NCI-H2029 (cell line): ENCODE measurements at regions not wholly inside any gene's neighbourhood (a gene's known extent, or its start where the extent isn't known, plus 50 kb on each side); places are given as distances from the start of the nearest gene placed in this dataset.
"Not testable (repeated sequence)": the region's sequence is repeated elsewhere in the genome, so short reads cannot be mapped to it uniquely, and the experiment has no call there.

Experiments used
- DNase-seq: peaks from one replicate; lab custom pipeline; 2025; lab: John Stamatoyannopoulos, UW

GRCh38 chr3:147237991-147238390 lies 168.4 kb downstream of the ZIC4 start:
- no peak for DNase-seq

DNA sequence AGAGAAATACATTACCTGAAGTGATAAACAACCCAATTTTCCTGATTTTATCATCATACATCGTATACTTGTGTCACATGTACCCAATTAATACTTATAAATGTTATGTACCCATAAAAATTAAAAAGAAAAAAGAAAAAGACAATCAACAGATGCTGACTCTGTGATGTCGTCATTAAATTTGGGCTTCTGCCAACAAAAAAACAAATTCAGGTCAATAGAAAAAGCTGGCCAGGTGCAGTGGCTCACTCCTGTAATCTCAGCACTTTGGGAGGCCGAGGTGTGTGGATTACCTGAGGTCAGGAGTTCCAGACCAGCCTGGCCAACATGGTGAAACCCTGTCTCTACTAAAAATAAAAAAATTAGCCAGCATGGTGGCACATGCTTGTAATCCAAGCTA lies 174.4 kb downstream of the ZIC4 start:
- not testable (repeated sequence) for DNase-seq

DNA sequence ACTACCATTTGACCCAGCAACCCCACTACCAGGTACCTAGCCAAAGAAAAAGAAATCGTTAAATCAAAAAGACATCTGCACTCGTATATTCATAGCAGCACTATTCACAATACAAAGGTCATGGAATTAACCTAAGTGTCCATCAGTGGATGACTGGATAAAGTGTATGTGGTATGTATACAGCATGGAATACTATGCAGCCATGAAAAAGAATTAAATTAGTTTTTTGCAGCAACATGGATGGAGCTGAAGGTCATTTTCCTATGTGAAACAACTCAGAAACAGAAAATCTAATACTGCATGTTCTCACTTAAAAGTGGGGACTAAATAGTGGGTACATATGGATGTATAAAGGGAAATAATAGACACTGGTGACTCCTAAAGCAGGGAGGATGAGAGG lies 175.2 kb downstream of the ZIC4 start:
- no peak for DNase-seq

DNA sequence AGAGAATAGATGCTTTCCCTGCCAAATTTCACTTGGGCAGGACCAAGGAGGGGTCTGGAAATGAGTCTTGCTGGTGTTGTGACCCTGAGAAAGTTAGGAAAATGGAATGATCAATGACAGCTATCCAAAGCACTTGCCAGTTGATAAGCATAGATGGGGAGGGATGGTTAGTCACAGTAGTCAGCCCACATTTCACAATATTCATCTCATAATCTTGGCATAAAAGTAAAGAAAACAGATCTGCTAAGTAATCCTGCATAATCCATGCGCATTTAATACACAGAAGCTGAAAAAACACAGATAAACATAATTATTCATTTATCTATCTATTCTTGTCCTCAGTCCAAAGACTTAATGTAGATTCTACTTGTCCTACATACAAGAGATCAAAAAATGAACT lies 184.1 kb downstream of the ZIC4 start:
- no peak for DNase-seq

GRCh38 chr3:147218965-147219364 lies 187.4 kb downstream of the ZIC4 start:
- DNase-seq, result no peak

DNA sequence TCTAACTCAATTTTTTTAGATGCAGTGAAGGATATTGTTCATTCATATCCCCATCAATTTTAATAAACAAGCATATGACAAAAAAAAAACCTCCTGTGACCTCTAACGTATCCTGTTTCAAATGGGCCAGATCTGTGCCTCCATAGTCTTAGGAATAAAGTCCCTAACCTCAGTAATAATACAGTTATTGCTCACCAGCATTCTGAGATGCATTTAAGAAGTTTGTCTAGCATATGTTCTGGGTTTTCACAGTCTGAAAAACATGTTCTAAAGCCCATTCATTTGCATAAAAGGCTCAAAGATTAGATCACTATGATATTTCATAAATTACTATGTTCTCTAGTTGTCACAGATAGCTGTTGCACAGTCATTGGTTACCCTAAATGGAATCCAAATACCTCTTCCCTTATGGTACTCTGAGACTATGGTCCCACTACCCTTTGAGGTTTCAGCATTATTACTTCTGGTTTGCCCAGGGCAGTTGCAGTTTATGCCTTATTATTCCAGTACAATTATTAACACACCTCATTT lies 190.1 kb downstream of the ZIC4 start:
- DNase-seq, result no peak

DNA sequence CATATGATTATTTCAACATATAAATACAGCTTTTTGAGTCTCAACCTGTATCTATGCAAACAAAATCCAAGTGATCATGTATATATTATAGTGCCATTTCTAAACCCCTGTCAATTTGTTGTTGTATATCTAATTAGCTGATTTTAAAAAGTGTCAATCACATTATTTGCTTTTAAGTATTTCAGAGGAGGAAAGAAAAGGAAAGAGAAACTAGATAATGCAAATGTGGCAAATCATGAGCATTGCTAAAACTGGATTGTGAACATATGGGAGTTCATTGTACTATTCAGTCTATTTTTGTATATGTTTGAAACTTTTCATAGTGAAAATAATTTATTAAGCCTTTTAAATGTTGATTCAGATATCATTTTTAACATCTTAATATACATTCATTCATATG lies 190.7 kb downstream of the ZIC4 start:
- DNase-seq, result no peak

GRCh38 chr3:147213633-147214032 lies 192.7 kb downstream of the ZIC4 start:
- no peak for DNase-seq

DNA sequence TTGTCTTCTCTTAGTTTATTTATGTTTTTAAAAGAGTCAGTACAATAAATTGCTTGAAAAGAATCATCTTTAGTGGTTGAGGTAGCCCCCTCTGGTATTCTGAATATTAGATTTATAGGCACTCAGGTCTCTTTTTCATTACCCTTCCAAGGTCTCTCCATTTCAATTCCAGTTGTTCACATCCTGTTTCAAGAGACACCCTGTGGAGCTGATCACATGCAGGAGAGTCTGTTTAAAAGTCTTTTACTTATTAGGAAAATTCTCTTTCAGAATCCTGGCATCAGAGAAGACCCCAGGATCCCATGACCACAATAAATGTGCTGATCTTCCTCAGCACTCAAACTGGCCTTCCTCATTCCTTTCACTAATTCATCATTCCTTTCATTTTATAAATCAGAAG lies 195.7 kb downstream of the ZIC4 start:
- DNase-seq, result no peak

- DNase-seq, result no peak
Observed at GRCh38 chr3:147201086-147201485, 205.3 kb downstream of the ZIC4 start.

DNA sequence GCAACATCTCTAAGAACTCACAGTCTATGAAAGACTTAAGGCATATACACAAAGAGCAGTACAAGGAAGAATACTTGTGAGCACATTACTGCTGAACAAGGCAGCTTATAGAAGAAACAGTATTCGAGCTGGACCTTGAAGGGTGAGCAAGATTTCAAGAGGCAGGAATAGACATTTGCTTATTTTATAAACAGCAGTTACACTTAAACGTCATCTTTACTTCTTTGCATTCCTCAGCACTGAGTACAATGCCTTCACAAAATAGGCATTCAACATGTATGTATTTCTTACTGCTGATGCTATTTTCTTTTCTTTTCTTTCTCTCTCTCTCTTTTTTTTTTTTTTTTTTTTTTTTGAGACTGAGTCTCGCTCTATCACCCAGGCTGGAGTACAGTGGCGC lies 205.8 kb downstream of the ZIC4 start:
- DNase-seq, result no peak

GRCh38 chr3:147197739-147198138 lies 208.6 kb downstream of the ZIC4 start:
- no peak for DNase-seq

- no peak for DNase-seq
Observed at GRCh38 chr3:147195887-147196286, 210.5 kb downstream of the ZIC4 start.

DNA sequence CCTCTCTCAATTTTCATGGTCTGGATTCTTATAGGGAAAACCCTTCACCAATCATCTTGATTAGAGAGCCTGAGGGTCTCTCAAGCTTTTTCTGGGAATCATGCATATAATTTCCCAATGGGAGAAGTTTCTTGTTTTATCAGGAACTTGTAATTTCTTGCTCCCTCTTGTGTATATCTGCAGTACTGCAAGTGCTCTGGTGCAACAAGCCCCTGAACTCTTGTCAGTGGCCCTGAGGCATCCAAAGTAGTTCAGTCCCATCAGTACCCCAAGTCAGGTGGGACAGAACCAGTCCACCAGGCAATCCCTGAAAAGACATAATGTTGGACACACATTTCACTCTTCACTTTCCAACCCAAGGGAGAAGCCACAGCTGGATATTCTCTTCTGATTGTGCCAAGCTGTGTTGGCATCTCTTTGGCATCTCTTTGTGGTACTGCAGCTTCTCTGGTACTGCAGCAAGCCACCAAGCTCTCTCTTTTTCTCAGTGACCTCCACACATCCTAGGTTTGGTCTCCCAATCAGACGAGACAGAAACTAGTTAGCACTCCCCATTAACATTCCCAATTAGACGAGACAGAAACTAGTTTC lies 214.5 kb downstream of the ZIC4 start:
- DNase-seq, result peak; percentile 2

DNA sequence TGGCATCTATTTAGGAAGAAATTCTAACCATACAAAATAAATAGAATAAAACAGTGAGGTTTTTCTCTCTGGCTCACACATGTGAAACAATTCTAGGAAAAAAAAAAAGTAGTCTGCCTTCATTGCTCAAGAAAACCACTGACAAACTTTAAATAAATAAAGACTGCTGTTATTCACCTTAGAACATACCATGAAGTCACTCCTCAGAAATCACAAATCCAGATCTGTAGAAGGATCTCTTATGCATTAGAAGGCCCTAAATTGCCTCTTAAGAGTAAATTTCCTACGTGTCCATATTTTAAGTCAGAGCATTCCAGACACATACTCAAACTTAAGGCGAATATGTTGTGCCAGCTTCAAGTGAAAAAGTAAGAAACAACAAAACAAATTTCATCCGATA lies 217.3 kb downstream of the ZIC4 start:
- DNase-seq, result no peak

- no peak for DNase-seq
Observed at GRCh38 chr3:147187687-147188086, 218.7 kb downstream of the ZIC4 start.

DNA sequence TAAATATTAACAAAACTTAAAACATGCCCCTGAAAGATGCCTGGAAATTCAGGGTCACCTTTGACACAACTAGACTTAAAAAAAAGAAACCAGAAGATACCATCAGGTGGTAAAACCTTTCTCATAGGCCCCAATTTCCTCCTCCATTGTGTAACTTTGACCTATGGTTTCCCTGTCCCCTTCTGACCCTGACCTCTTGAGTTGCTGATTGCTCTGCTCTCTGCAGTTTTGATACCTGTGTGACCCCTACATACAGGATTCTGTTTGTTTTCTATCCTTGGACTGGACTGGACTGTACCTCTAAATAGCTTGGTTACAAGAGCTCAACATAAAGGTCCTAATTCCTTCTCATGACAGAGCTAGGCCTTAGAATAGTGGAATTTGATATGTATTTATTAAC lies 220.6 kb downstream of the ZIC4 start:
- DNase-seq, result no peak

DNA sequence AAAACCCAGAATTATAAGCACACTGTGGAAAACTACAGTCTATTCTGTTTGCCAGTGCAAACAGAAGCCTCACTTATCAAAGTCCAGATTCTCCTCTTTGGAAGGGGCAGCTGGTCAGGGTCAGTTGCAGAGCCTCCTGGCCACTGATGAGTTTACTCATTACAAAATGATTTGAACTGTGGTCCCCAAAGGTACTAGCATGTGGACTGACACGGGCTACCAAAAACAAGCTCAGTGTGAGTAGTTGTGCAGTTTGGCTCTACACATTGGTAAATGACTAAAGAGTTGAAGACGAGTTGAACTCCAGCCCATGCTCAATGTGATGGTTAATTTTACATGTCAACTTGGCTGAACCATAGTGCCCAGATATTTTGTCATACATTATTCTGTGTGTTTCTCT lies 221.5 kb downstream of the ZIC4 start:
- no peak for DNase-seq

- DNase-seq, result no peak
Observed at GRCh38 chr3:147173257-147173656, 233.1 kb downstream of the ZIC4 start.

GRCh38 chr3:147162743-147163142 lies 243.6 kb downstream of the ZIC4 start:
- DNase-seq, result no peak

DNA sequence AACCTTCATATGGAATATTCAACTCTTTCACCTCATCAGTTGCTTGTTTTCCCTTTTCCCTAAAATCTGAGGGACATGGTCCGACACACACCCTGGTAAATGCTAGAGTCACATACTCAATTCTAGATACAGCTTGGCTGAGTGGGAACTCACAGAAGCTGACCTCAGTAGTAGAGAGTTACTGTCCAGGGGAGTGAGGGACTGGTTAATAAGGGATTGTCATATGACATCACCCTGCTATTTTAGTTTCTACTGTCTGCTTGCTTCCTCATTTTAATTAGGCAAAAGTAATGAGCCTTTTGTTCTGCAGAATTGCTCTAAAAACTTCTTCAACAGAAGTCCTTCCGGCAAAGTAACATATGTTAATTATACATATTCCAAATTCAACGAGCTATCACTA lies 244.5 kb downstream of the ZIC4 start:
- no peak for DNase-seq

- DNase-seq, result no peak
Observed at GRCh38 chr3:147160984-147161383, 245.4 kb downstream of the ZIC4 start.

GRCh38 chr3:147159141-147159540 lies 247.2 kb downstream of the ZIC4 start:
- no peak for DNase-seq

GRCh38 chr3:147157631-147158030 lies 248.7 kb downstream of the ZIC4 start:
- no peak for DNase-seq

GRCh38 chr3:147154988-147155387 lies 251.4 kb downstream of the ZIC4 start:
- not testable (repeated sequence) for DNase-seq
